Right lobe of liver (tissue), 6 donors: ENCODE measurements at regions not wholly inside any gene's neighbourhood (a gene's known extent, or its start where the extent isn't known, plus 50 kb on each side); places are given as distances from the start of the nearest gene placed in this dataset.
A peak's percentile ranks its signal among the peaks of the same experiment; 100 is the strongest.

ENCODE experiments used
- ATAC-seq, 4 donors: fragments of 200-7000 bp; cut with Tn5 transposase; one replicate each; pipeline ENCODE4 v1.9.1; 2020; ENCODE audit warnings: mild to moderate bottlenecking in 4 of 4, moderate library complexity in 4 of 4
- DNase-seq, 3 donors: peaks; one replicate each; pipeline ENCODE4 v3.0.0-alpha.2; 2020
- H3K27ac ChIP-seq, 3 donors: fragments of 200-600 bp; one replicate each; pipeline ENCODE4 v1.8.0; 2022
- H3K27me3 ChIP-seq, 2 donors: fragments of 200-600 bp; one replicate each; pipeline ENCODE4 v1.8.0; 2022
- H3K36me3 ChIP-seq, 4 donors: fragments of 200-600 bp; sonication (generic) in 1 of 4; one replicate each; pipeline versions ENCODE4 v1.5.1 to v1.8.0; 2017 to 2022; ENCODE audit warnings: control low read depth in 1 of 4
- H3K4me1 ChIP-seq, 4 donors: fragments of 200-600 bp; sonication (generic) in 1 of 4; one replicate each; pipeline versions ENCODE4 v1.5.1 to v1.8.0; 2017 to 2022; ENCODE audit warnings: control low read depth in 1 of 4
- H3K4me3 ChIP-seq, 3 donors: fragments of 200-600 bp; one replicate each; pipeline ENCODE4 v1.8.0; 2022
- H3K9me3 ChIP-seq, 4 donors: fragments of 200-600 bp; sonication (generic) in 1 of 4; one replicate each; pipeline versions ENCODE4 v1.5.1 to v1.8.0; 2017 to 2022; ENCODE audit warnings: control low read depth in 1 of 4
- POLR2A ChIP-seq: fragments of 450-650 bp; IDR thresholded peaks from one replicate; pipeline ENCODE4 v1.6.1; 2017; ENCODE audit warnings: antibody characterized with exemption, mild to moderate bottlenecking
- WGBS: methylation state at CpG from one replicate; pipeline ENCODE4 v1.1.6; 2018; ENCODE audit warnings: low coverage, low lambda C conversion rate; ENCODE audit not compliant: insufficient coverage; ENCODE audit errors: missing lambda C conversion rate; 5-methylcytosine and 5-hydroxymethylcytosine counted together
- intact Hi-C, 2 donors: fragments of 100-400 bp; cut with DNase I; formaldehyde crosslinking; loops; one replicate each; pipeline versions ENCODE4 v1.11.2 to v1.14.1; 2022
- TF ChIP-seq, protein P1 (sequence below), 4 donors: fragments of 200-600 bp in 3 of 4; fragments of 450-650 bp in 1 of 4; IDR thresholded peaks; one replicate each; pipeline versions ENCODE4 v1.5.1 to v1.8.0; 2016 to 2022; ENCODE audit warnings: antibody characterized with exemption in 4 of 4, mild to moderate bottlenecking in 2 of 4
- donor health status: DM: no; HTN: yes; CAD: no.
- donor health status: DM: no; HTN: no; CAD: no.
- donor health status: DM: no; HTN: no; CAD: no.
- donor health status: DM: no; HTN: yes; CAD: no.
- donor health status: DM: no; HTN: yes; CAD: no.

DNA sequence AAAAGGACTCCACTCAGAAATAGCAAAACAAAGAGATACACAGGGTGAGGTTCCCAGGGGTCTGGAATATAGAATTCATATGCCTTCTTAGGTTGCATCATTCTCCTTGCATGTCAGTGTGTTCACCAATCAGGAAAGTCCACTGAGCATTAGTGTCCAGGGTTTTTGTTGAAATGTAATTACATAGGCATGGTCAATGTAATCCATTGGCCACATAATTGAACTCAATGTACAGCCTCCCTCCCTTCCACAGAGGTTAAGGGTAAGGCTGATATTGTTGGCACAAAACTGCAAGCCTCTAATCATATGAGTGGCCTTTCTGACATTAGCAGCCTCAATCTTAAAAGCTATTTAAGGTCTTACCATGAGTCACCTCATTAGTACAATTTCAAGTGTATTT lies 736.1 kb upstream of the VSTM2A start:
- Histone ChIP-seq H3K36me3 (no peaks in the 10 kb centered on the region), H3K9me3 (no peaks in the 10 kb centered on the region), H3K27ac (no peak overlapping the region), H3K4me1 (no peaks in the 10 kb centered on the region), H3K4me3 (no peak overlapping the region), H3K27me3 (no peaks in the 10 kb centered on the region)
- intact Hi-C loops, result no loop called here
- TF ChIP-seq, protein P1, sequence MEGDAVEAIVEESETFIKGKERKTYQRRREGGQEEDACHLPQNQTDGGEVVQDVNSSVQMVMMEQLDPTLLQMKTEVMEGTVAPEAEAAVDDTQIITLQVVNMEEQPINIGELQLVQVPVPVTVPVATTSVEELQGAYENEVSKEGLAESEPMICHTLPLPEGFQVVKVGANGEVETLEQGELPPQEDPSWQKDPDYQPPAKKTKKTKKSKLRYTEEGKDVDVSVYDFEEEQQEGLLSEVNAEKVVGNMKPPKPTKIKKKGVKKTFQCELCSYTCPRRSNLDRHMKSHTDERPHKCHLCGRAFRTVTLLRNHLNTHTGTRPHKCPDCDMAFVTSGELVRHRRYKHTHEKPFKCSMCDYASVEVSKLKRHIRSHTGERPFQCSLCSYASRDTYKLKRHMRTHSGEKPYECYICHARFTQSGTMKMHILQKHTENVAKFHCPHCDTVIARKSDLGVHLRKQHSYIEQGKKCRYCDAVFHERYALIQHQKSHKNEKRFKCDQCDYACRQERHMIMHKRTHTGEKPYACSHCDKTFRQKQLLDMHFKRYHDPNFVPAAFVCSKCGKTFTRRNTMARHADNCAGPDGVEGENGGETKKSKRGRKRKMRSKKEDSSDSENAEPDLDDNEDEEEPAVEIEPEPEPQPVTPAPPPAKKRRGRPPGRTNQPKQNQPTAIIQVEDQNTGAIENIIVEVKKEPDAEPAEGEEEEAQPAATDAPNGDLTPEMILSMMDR (IDR thresholded peaks at IDR 0.05), result no peak
- TF ChIP-seq POLR2A, result no peak
- ATAC-seq (no peak), DNase-seq (no peak)

DNA sequence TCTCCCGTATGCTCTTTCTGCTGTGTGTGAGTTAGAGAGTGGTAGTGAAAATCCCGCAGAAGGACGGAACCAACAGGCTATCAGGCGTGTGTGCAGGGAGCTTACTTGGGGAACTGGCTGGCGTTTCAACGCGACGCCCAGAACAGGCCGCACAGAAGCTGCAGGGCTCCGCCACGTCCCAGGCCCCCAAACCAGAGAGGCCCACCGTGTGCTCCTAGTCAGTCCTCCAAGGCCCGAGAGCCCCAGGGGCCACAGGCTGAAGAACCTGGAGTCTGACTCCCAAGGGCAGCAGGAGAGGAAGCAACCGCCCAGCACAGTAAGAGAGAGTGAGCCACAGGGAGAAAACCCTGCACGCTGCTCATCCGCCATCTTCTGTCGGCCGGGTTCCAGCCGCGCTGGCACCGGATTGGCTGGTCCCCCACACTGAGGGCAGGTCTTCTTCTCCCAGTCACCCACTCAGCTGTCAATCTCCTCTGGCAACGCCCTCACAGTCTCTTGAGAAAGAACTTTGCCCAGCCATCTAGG lies 730.6 kb upstream of the VSTM2A start:
- Histone ChIP-seq H3K4me1 (no peaks in the 10 kb centered on the region), H3K9me3 (no peaks in the 10 kb centered on the region), H3K36me3 (no peaks in the 10 kb centered on the region), H3K4me3 (peak overlapping the region in 1 of 3 donors; percentile 4), H3K27ac (no peak overlapping the region), H3K27me3 (no peaks in the 10 kb centered on the region)
- DNase-seq (no peak), ATAC-seq (peak in 2 of 4 donors; percentile 53 to 73)
- 89% methylated on average over 11 of the region's 22 CpGs for WGBS
- intact Hi-C loops, result no loop called here
- no peak for TF ChIP-seq POLR2A

DNA sequence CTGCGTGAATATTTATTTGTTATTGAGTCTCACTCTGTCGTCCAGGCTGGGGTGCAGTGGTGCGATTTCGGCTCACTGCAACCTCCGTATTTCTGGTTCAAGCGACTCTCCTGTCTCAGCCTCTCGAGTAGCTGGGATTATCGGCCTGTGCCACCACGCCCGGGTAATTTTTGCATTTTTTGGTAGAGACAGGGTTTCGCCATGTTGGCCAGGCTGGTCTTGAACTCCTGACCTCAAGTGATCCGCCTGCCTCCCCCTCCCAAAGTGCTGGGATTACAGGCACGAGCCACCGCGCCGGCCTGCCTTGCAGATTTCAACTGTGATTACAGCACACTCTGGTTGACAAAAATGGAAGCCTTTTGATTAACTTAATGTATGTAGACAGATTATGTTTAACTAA lies 730.0 kb upstream of the VSTM2A start:
- DNase-seq, result no peak

DNA sequence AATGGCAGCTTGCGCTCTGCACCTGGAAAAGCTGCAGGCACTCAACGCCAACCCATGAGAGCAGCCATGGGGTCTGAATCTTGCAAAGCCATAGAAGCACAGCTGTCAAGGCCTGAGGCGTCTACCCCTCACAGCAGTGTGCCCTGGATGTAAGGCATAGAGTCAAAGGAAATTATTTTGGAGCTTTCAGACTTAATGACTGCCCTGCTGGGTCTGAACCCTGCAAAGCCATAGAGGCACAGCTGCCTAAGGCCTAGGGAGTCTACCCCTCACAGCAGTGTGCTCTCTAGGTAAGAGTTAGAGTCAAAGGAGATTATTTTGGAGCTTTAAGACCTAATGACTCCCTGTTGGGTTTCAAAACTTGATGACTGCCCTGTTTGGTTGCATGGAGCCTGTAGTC lies 706.9 kb upstream of the VSTM2A start:
- TF ChIP-seq, protein P1 (IDR thresholded peaks at IDR 0.05), result no peak
- TF ChIP-seq POLR2A, result no peak
- DNase-seq (no peak), ATAC-seq (no peak)
- Histone ChIP-seq H3K4me1 (no peaks in the 10 kb centered on the region), H3K36me3 (no peaks in the 10 kb centered on the region), H3K27me3 (no peaks in the 10 kb centered on the region), H3K4me3 (no peak overlapping the region), H3K27ac (no peak overlapping the region), H3K9me3 (no peaks in the 10 kb centered on the region)
- WGBS, result no CpG with 5 or more reads among the region's 3 CpGs
- intact Hi-C loops, result no loop called here

More for the DNA sequence above, 730.0 kb upstream of the VSTM2A start:
- H3K27ac ChIP-seq, result no peak overlapping the region
- H3K9me3 ChIP-seq, result no peaks in the 10 kb centered on the region
- H3K36me3 ChIP-seq, result no peaks in the 10 kb centered on the region
- no peak for ATAC-seq
- intact Hi-C loops, result no loop called here
- TF ChIP-seq, protein P1 (IDR thresholded peaks at IDR 0.05), result no peak
- no peak for TF ChIP-seq POLR2A
- H3K27me3 ChIP-seq, result no peaks in the 10 kb centered on the region
- no peak overlapping the region for H3K4me3 ChIP-seq
- no peaks in the 10 kb centered on the region for H3K4me1 ChIP-seq
- WGBS, result 74% methylated on average over 15 of the region's 16 CpGs

DNA sequence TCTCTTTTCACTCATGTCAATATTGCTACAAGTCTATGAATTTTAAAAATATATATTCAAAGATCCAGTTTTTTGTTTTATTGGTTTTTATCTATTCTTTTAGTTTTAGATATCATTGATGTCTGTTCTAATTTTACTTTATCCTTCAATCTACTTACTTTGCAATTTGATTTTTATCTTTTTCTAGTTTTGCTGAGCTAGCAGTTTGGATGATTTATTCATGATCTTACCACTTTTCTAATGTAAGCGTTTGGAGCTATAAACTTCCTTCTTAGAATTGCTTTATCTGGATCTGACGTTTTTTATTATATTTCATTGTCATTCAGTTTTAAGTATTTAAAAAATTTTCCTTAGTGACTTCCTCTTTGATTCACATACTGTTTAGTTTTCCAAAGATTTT lies 664.5 kb upstream of the VSTM2A start:
- H3K4me1 ChIP-seq, result no peaks in the 10 kb centered on the region
- no peak overlapping the region for H3K27ac ChIP-seq
- ATAC-seq (no peak), DNase-seq (no peak)
- WGBS, result 14% methylated on average over 2 of the region's 2 CpGs
- H3K36me3 ChIP-seq, result no peaks in the 10 kb centered on the region
- no peaks in the 10 kb centered on the region for H3K27me3 ChIP-seq
- H3K9me3 ChIP-seq, result no peaks in the 10 kb centered on the region
- intact Hi-C loops, result no loop called here
- no peak for TF ChIP-seq POLR2A
- TF ChIP-seq, protein P1 (IDR thresholded peaks at IDR 0.05), result no peak
- no peak overlapping the region for H3K4me3 ChIP-seq
